Naive thymus-derived CD4-positive, alpha-beta T cell (primary cell): ENCODE measurements at regions not wholly inside any gene's neighbourhood (a gene's known extent, or its start where the extent isn't known, plus 50 kb on each side); places are given as distances from the start of the nearest gene placed in this dataset.
A peak's percentile ranks its signal among the peaks of the same experiment; 100 is the strongest.

ENCODE experiments used
- ATAC-seq: fragments of 150-1000 bp; cut with Tn5 transposase; 2 replicates; pipeline ENCODE4 v1.10.0; 2021; ENCODE audit warnings: mild to moderate bottlenecking, moderate library complexity
- CTCF ChIA-PET: fragments of 350-600 bp; sonication (Branson Sonifier 250); formaldehyde crosslinking; loops from one replicate; lab custom pipeline; 2021; ENCODE audit warnings: antibody characterized with exemption; lab: Charles Lee
- POLR2A ChIA-PET: fragments of 350-600 bp; sonication (Branson Sonifier 250); formaldehyde crosslinking; loops from one replicate; lab custom pipeline; 2021; ENCODE audit warnings: antibody characterized with exemption, inconsistent platforms; lab: Charles Lee
- DNase-seq, 9 donors: peaks; one replicate each; pipeline versions ENCODE4 v3.0.0 to v3.0.0-alpha.2; 2020 to 2022; ENCODE audit warnings: mixed read lengths in 1 of 9
- H3K27ac ChIP-seq: one replicate; pipeline ENCODE4 v1.7.0; 2013; ENCODE audit warnings: mild to moderate bottlenecking, low read depth, low read length, moderate library complexity
- H3K27me3 ChIP-seq, 2 donors: one replicate each; pipeline ENCODE4 v1.7.0; 2013; ENCODE audit warnings: low read length in 2 of 2, mild to moderate bottlenecking in 2 of 2, moderate library complexity in 2 of 2; ENCODE audit not compliant: control insufficient read depth in 2 of 2, insufficient read depth in 2 of 2
- H3K36me3 ChIP-seq, 3 experiments: 1 replicate in 2 of 3; 2 replicates in 1 of 3; pipeline ENCODE4 v1.7.0; 2013; ENCODE audit warnings: low read length in 3 of 3, mild to moderate bottlenecking in 3 of 3, moderate library complexity in 1 of 3; ENCODE audit not compliant: insufficient read depth in 3 of 3, control insufficient read depth in 2 of 3
- H3K4me1 ChIP-seq, 2 donors: one replicate each; pipeline ENCODE4 v1.7.0; 2013; ENCODE audit warnings: low read length in 2 of 2, mild to moderate bottlenecking in 2 of 2, moderate library complexity in 1 of 2; ENCODE audit not compliant: control insufficient read depth in 2 of 2, insufficient read depth in 2 of 2
- H3K4me3 ChIP-seq: 2 replicates; pipeline ENCODE4 v1.7.0; 2013; ENCODE audit warnings: mild to moderate bottlenecking, low read length
- H3K9me3 ChIP-seq, 3 experiments: 1 replicate in 2 of 3; 2 replicates in 1 of 3; pipeline ENCODE4 v1.7.0; 2013; ENCODE audit warnings: low read length in 3 of 3; ENCODE audit not compliant: control insufficient read depth in 2 of 3
- H3K27ac Mint-ChIP-seq, 9 donors: one replicate each; pipeline ENCODE4 v1.8.0; 2020 to 2022; ENCODE audit warnings: mixed read lengths in 9 of 9, mild to moderate bottlenecking in 8 of 9, moderate library complexity in 5 of 9, inconsistent platforms in 2 of 9
- H3K27me3 Mint-ChIP-seq, 5 donors: one replicate each; pipeline ENCODE4 v1.8.0; 2021 to 2022; ENCODE audit warnings: mixed read lengths in 5 of 5, mild to moderate bottlenecking in 1 of 5
- H3K36me3 Mint-ChIP-seq, 5 donors: one replicate each; pipeline ENCODE4 v1.8.0; 2020 to 2022; ENCODE audit warnings: mixed read lengths in 5 of 5, mild to moderate bottlenecking in 3 of 5, inconsistent platforms in 1 of 5
- H3K4me1 Mint-ChIP-seq, 7 donors: one replicate each; pipeline ENCODE4 v1.8.0; 2020 to 2022; ENCODE audit warnings: mixed read lengths in 7 of 7, mild to moderate bottlenecking in 3 of 7, inconsistent platforms in 1 of 7
- H3K4me3 Mint-ChIP-seq, 10 donors: one replicate each; pipeline ENCODE4 v1.8.0; 2020 to 2022; ENCODE audit warnings: mild to moderate bottlenecking in 10 of 10, mixed read lengths in 10 of 10, moderate library complexity in 6 of 10, inconsistent platforms in 2 of 10
- H3K9me3 Mint-ChIP-seq, 11 donors: one replicate each; pipeline ENCODE4 v1.8.0; 2020 to 2022; ENCODE audit warnings: mixed read lengths in 11 of 11, mild to moderate bottlenecking in 4 of 11, inconsistent platforms in 1 of 11, moderate library complexity in 1 of 11
- intact Hi-C, 2 donors: fragments of 100-400 bp; cut with micrococcal nuclease; formaldehyde crosslinking; loops; one replicate each; pipeline ENCODE4 v1.15.1; 2023

DNA sequence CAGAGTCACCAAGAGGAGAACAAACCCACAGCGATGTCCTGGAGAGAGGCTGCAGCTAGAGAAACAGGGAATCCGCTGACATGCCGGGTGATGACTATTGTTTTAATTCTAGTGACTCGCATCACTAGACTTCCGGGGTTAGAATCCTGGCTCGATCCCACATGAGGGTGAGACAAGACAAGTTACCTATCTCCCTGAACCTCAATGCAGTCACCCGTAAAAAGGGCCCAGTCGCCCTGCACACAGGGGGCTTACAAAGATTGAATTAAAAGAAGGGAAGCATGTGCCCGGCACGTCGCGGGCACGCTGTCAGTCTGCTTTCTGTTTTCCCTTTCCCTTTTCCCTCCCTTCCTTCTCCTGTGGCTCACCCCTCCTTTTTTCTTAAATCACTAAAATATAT, 212.9 kb upstream of the FOXF1 start:
- Histone ChIP-seq H3K27me3 (peaks cover 0 to 6% of the 10 kb centered on the region in 2 donors), H3K4me3 (no peak overlapping the region), H3K36me3 (no peaks in the 10 kb centered on the region), H3K27ac (no peak overlapping the region), H3K9me3 (no peaks in the 10 kb centered on the region), H3K4me1 (no peaks in the 10 kb centered on the region)
- Mint-ChIP-seq H3K27me3 (peaks cover 61 to 88% (median 79%) of the 10 kb centered on the region in 5 donors), H3K36me3 (peaks cover 0 to 7% (median 0%) of the 10 kb centered on the region in 5 donors), H3K9me3 (peaks cover 0 to 2% (median 0%) of the 10 kb centered on the region in 11 donors), H3K4me3 (peak overlapping the region in 3 of 10 donors; percentile 36 to 58 (median 48)), H3K4me1 (peaks cover 0 to 5% (median 0%) of the 10 kb centered on the region in 7 donors), H3K27ac (no peak overlapping the region)
- ChIA-PET POLR2A (no interaction called here), CTCF (no interaction called here)
- ATAC-seq (no peak), DNase-seq (no peak)
- intact Hi-C loops: no loop called here

DNA sequence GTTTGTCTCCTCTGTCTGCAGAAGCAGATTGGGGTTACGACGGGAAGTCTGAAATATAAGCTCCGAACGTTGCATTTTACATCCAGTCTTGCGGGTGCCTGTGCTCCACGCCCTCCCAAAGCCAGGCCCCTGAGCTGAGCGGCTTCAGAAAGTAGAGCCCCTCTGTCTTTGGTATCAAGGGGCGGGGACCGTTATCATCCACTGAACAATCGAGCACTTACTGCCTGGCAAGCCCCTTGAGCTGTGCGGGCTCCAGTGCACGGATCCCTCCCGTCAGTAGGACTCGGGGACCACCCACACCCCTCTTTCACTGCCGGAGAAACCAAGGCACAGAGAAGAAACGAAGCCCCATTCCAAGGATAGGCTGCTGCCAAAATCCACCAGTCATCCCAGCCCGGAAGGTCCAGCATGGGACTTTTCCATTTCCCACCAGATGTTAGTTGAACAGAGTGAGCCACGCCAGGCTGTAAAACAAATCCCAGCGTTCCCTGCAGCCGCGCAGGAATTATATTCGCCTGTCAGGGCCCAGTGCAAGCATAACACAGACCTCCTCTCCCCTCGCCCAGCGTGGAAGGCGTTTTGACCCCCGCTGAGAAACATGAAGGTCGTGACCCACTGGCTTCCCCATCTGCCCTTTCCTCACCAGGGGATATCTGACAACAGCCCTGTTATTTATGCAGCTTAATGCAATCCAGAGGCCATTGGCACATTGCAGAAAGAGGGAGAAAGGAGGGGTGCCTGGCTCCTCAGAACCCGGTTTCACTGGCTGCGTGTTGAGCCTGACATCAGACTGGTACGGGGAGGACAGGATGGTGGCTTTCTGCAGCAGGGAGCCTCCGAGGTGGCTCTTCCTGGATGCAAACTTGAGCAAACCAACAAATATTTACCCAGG, 212.2 kb upstream of the FOXF1 start:
- H3K9me3 ChIP-seq: no peaks in the 10 kb centered on the region
- H3K36me3 Mint-ChIP-seq: peaks cover 0 to 7% (median 0%) of the 10 kb centered on the region in 5 donors
- DNase-seq (no peak), ATAC-seq (no peak)
- peaks cover 0 to 5% (median 0%) of the 10 kb centered on the region in 7 donors for H3K4me1 Mint-ChIP-seq
- H3K4me3 Mint-ChIP-seq: peak overlapping the region in 3 of 10 donors; percentile 36 to 58 (median 48)
- peaks cover 0 to 6% of the 10 kb centered on the region in 2 donors for H3K27me3 ChIP-seq
- H3K36me3 ChIP-seq: no peaks in the 10 kb centered on the region
- no peak overlapping the region for H3K27ac ChIP-seq
- no peak overlapping the region for H3K4me3 ChIP-seq
- peaks cover 0 to 1% (median 0%) of the 10 kb centered on the region in 11 donors for H3K9me3 Mint-ChIP-seq
- ChIA-PET POLR2A (no interaction called here), CTCF (no interaction called here)
- H3K4me1 ChIP-seq: no peaks in the 10 kb centered on the region
- intact Hi-C loops: no loop called here
- H3K27ac Mint-ChIP-seq: no peak overlapping the region
- H3K27me3 Mint-ChIP-seq: peaks cover 59 to 83% (median 74%) of the 10 kb centered on the region in 5 donors

- Histone ChIP-seq H3K4me3 (no peak overlapping the region), H3K27me3 (peaks cover 0 to 6% of the 10 kb centered on the region in 2 donors), H3K27ac (no peak overlapping the region), H3K4me1 (no peaks in the 10 kb centered on the region), H3K9me3 (no peaks in the 10 kb centered on the region), H3K36me3 (no peaks in the 10 kb centered on the region)
- POLR2A ChIA-PET: no interaction called here
- H3K9me3 Mint-ChIP-seq: peaks cover 0 to 1% (median 0%) of the 10 kb centered on the region in 11 donors
- peaks cover 59 to 83% (median 70%) of the 10 kb centered on the region in 5 donors for H3K27me3 Mint-ChIP-seq
- intact Hi-C loops: no loop called here
- H3K36me3 Mint-ChIP-seq: peaks cover 0 to 7% (median 0%) of the 10 kb centered on the region in 5 donors
- CTCF ChIA-PET: no interaction called here
- H3K4me3 Mint-ChIP-seq: no peak overlapping the region
- H3K4me1 Mint-ChIP-seq: peaks cover 0 to 5% (median 0%) of the 10 kb centered on the region in 7 donors
- no peak for ATAC-seq
- no peak for DNase-seq
- no peak overlapping the region for H3K27ac Mint-ChIP-seq
These were observed 211.6 kb upstream of the FOXF1 start for GRCh38 chr16:86298758-86299134.

GRCh38 chr16:86299882-86300610, 210.3 kb upstream of the FOXF1 start:
- Histone ChIP-seq H3K4me1 (no peaks in the 10 kb centered on the region), H3K9me3 (no peaks in the 10 kb centered on the region), H3K36me3 (no peaks in the 10 kb centered on the region), H3K27ac (no peak overlapping the region), H3K27me3 (peaks cover 0 to 6% of the 10 kb centered on the region in 2 donors), H3K4me3 (no peak overlapping the region)
- Mint-ChIP-seq H3K4me1 (peaks cover 0 to 5% (median 0%) of the 10 kb centered on the region in 7 donors), H3K4me3 (no peak overlapping the region), H3K27me3 (peaks cover 59 to 71% (median 63%) of the 10 kb centered on the region in 5 donors), H3K36me3 (peaks cover 0 to 7% (median 0%) of the 10 kb centered on the region in 5 donors), H3K27ac (no peak overlapping the region), H3K9me3 (peaks cover 0 to 1% (median 0%) of the 10 kb centered on the region in 11 donors)
- intact Hi-C loops: no loop called here
- ChIA-PET CTCF (no interaction called here), POLR2A (no interaction called here)
- ATAC-seq (no peak), DNase-seq (no peak)

- CTCF ChIA-PET: no interaction called here
- peaks cover 56 to 72% (median 59%) of the 10 kb centered on the region in 5 donors for H3K27me3 Mint-ChIP-seq
- Histone ChIP-seq H3K9me3 (no peaks in the 10 kb centered on the region), H3K36me3 (no peaks in the 10 kb centered on the region), H3K4me1 (no peaks in the 10 kb centered on the region), H3K27ac (no peak overlapping the region), H3K27me3 (peaks cover 0 to 6% of the 10 kb centered on the region in 2 donors), H3K4me3 (no peak overlapping the region)
- ATAC-seq (no peak), DNase-seq (no peak)
- no peak overlapping the region for H3K27ac Mint-ChIP-seq
- peaks cover 0 to 4% (median 0%) of the 10 kb centered on the region in 5 donors for H3K36me3 Mint-ChIP-seq
- POLR2A ChIA-PET: no interaction called here
- H3K9me3 Mint-ChIP-seq: peaks cover 0 to 1% (median 0%) of the 10 kb centered on the region in 11 donors
- intact Hi-C loops: no loop called here
- H3K4me1 Mint-ChIP-seq: peaks cover 0 to 5% (median 0%) of the 10 kb centered on the region in 7 donors
- H3K4me3 Mint-ChIP-seq: no peak overlapping the region
These were observed 209.4 kb upstream of the FOXF1 start for GRCh38 chr16:86300746-86301481.

DNA sequence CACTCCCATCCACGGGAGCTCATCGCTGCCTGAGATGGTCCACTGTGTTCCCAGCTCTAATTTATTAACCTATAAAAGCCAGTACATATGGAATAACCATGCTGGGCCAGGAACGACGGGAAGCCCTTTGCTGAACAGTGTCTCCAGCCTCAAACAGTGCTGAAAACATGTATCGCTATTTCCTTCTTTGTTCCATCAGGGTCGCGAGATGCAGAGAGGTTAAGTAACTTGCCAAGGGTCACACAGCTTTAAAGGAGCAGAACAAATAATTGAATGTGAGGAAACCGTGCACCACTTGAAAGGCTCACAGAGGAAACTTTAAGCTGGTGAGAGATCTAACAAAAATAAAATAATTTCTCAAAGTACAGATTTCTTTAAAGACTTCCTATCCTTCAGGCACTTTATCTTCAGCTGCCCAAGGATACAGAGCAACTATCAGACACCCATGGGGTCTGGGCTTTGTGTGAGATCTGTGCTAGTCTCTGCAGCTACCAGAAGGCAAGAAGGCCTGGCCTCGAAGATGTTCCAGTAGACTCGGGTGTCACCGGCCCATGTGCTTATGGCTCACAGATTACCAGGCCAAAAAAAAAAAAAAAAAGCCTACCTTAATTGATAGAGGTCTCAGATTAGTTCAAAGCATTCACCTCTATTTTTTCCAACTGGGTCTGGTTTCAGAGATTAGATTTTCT, 207.8 kb upstream of the FOXF1 start:
- no peak overlapping the region for H3K27ac Mint-ChIP-seq
- H3K27me3 Mint-ChIP-seq: peaks cover 45 to 67% (median 54%) of the 10 kb centered on the region in 5 donors
- no peak overlapping the region for H3K4me3 ChIP-seq
- no peaks in the 10 kb centered on the region for H3K4me1 ChIP-seq
- H3K36me3 ChIP-seq: no peaks in the 10 kb centered on the region
- H3K27me3 ChIP-seq: peaks cover 0 to 2% of the 10 kb centered on the region in 2 donors
- H3K4me3 Mint-ChIP-seq: no peak overlapping the region
- no peaks in the 10 kb centered on the region for H3K9me3 Mint-ChIP-seq
- no peak overlapping the region for H3K27ac ChIP-seq
- no peaks in the 10 kb centered on the region for H3K9me3 ChIP-seq
- peaks cover 0 to 5% (median 0%) of the 10 kb centered on the region in 7 donors for H3K4me1 Mint-ChIP-seq
- no peaks in the 10 kb centered on the region for H3K36me3 Mint-ChIP-seq
- DNase-seq (no peak), ATAC-seq (no peak)
- POLR2A ChIA-PET: no interaction called here
- CTCF ChIA-PET: no interaction called here
- intact Hi-C loops: no loop called here
